DOHH2 (cell line): ENCODE measurements at regions not wholly inside any gene's neighbourhood (a gene's known extent, or its start where the extent isn't known, plus 50 kb on each side); places are given as distances from the start of the nearest gene placed in this dataset.

ENCODE experiments used
- H3F3A ChIP-seq: fragments of 200-600 bp; sonication (generic), shearing (Covaris generic); 2 replicates; pipeline ENCODE4 v1.6.0; 2016; ENCODE audit warnings: antibody characterized with exemption, mild to moderate bottlenecking; ENCODE audit not compliant: control insufficient read depth, insufficient read depth
- H3K27ac ChIP-seq: fragments of 200-600 bp; sonication (generic); 2 replicates; pipeline ENCODE4 v1.5.1; 2014; ENCODE audit warnings: low read depth, mild to moderate bottlenecking, low read length, moderate library complexity
- H3K27me3 ChIP-seq: fragments of 200-600 bp; sonication (generic); 2 replicates; pipeline ENCODE4 v1.6.1; 2014; ENCODE audit warnings: mild to moderate bottlenecking, low read length, mixed read lengths; ENCODE audit not compliant: control insufficient read depth
- H3K36me3 ChIP-seq: fragments of 200-600 bp; sonication (generic); 2 replicates; pipeline ENCODE4 v1.6.1; 2014; ENCODE audit warnings: mild to moderate bottlenecking, low read length, moderate library complexity, mixed read lengths; ENCODE audit not compliant: control insufficient read depth
- H3K4me1 ChIP-seq: fragments of 200-600 bp; sonication (generic); 2 replicates; pipeline ENCODE4 v1.6.1; 2014; ENCODE audit warnings: mild to moderate bottlenecking, low read length, mixed read lengths; ENCODE audit not compliant: control insufficient read depth
- H3K4me2 ChIP-seq: fragments of 200-600 bp; sonication (generic); 2 replicates; pipeline ENCODE4 v1.6.0; 2014; ENCODE audit warnings: mild to moderate bottlenecking, low read length, moderate library complexity
- H3K4me3 ChIP-seq: fragments of 200-600 bp; sonication (generic); 2 replicates; pipeline ENCODE4 v1.5.1; 2014; ENCODE audit warnings: mild to moderate bottlenecking, low read length, mixed read lengths
- H3K79me2 ChIP-seq: fragments of 200-600 bp; sonication (generic); 2 replicates; pipeline ENCODE4 v1.6.1; 2014; ENCODE audit warnings: mild to moderate bottlenecking, low read length, mixed read lengths; ENCODE audit not compliant: control insufficient read depth
- H3K9me2 ChIP-seq: fragments of 200-600 bp; sonication (generic); replicated peaks from 2 replicates; pipeline ENCODE4 v1.6.1; 2014; ENCODE audit warnings: mild to moderate bottlenecking, low read length, mixed read lengths; ENCODE audit not compliant: control insufficient read depth
- H3K9me3 ChIP-seq: fragments of 200-600 bp; sonication (generic); 2 replicates; pipeline ENCODE4 v1.6.1; 2014; ENCODE audit warnings: antibody characterized with exemption, low read length, mixed read lengths; ENCODE audit not compliant: control insufficient read depth, insufficient read depth
- H4K20me1 ChIP-seq: fragments of 200-600 bp; sonication (generic); 2 replicates; pipeline ENCODE4 v1.6.0; 2014; ENCODE audit warnings: low read depth, mild to moderate bottlenecking, antibody characterized with exemption, low read length, moderate library complexity; ENCODE audit not compliant: control insufficient read depth, insufficient read depth
- EZH2phosphoT487 ChIP-seq: fragments of 200-600 bp; sonication (generic); IDR thresholded peaks from 2 replicates; pipeline ENCODE4 v1.6.1; 2017; ENCODE audit warnings: borderline replicate concordance, mild to moderate bottlenecking, antibody characterized with exemption, low read length, moderate library complexity, mixed read lengths
- TF ChIP-seq, protein P1 (sequence below): fragments of 200-600 bp; sonication (generic); IDR thresholded peaks from one replicate; pipeline ENCODE4 v1.5.1; 2014; ENCODE audit warnings: antibody characterized with exemption, mild to moderate bottlenecking, low read depth, low read length; ENCODE audit not compliant: poor library complexity, severe bottlenecking

DNA sequence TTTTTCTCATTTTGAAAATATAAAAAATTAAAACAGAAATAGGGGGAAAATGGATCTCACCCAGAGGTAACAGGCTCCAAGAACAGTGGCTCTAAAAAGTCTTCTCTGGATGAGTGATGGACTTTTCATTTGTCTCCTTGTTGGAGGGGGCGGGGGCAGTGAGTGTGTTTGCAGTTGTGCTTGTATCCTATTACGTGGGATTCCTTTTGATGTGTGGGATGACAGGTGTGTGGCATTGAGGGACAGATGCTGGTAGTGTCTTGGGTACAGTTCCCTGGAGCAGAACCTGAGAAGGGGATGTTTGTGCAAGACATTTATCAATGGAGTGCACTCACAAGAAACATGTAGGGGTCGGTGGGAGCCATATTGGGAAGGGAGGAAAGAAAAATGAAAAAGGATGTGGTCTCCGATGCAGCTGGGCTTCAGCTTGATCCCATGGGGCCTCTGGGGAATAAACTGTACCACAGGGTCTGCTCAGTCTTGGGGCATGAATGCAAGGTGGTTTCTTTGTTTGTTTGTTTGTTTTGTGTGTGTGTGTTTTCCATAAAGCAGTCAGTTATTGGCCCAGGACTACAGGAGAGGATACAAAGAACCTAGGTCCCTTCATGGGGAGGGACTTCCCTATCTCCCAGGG lies 120.0 kb upstream of the SLC35G4 start:
- H3K4me1 ChIP-seq, result no peaks in the 10 kb centered on the region
- no peaks in the 10 kb centered on the region for H3K9me3 ChIP-seq
- TF ChIP-seq, protein P1, sequence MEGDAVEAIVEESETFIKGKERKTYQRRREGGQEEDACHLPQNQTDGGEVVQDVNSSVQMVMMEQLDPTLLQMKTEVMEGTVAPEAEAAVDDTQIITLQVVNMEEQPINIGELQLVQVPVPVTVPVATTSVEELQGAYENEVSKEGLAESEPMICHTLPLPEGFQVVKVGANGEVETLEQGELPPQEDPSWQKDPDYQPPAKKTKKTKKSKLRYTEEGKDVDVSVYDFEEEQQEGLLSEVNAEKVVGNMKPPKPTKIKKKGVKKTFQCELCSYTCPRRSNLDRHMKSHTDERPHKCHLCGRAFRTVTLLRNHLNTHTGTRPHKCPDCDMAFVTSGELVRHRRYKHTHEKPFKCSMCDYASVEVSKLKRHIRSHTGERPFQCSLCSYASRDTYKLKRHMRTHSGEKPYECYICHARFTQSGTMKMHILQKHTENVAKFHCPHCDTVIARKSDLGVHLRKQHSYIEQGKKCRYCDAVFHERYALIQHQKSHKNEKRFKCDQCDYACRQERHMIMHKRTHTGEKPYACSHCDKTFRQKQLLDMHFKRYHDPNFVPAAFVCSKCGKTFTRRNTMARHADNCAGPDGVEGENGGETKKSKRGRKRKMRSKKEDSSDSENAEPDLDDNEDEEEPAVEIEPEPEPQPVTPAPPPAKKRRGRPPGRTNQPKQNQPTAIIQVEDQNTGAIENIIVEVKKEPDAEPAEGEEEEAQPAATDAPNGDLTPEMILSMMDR, result no peak
- no peak for TF ChIP-seq EZH2phosphoT487
- H3K79me2 ChIP-seq, result no peaks in the 10 kb centered on the region
- H3K27ac ChIP-seq, result no peak overlapping the region
- no peaks in the 10 kb centered on the region for H3K9me2 ChIP-seq
- H3K4me3 ChIP-seq, result no peak overlapping the region
- no peaks in the 10 kb centered on the region for H4K20me1 ChIP-seq
- no peak overlapping the region for H3K4me2 ChIP-seq
- no peaks in the 10 kb centered on the region for H3K36me3 ChIP-seq
- H3F3A ChIP-seq, result no peaks in the 10 kb centered on the region
- H3K27me3 ChIP-seq, result peaks cover 3% of the 10 kb centered on the region; the same call in 1 of the 2 replicates

GRCh38 chr18:11488175-11488574 lies 121.2 kb upstream of the SLC35G4 start:
- no peaks in the 10 kb centered on the region for H3K9me2 ChIP-seq
- H3K79me2 ChIP-seq, result no peaks in the 10 kb centered on the region
- no peaks in the 10 kb centered on the region for H3K4me1 ChIP-seq
- no peaks in the 10 kb centered on the region for H3K36me3 ChIP-seq
- no peaks in the 10 kb centered on the region for H3K27me3 ChIP-seq
- no peaks in the 10 kb centered on the region for H4K20me1 ChIP-seq
- H3K4me3 ChIP-seq, result no peak overlapping the region
- TF ChIP-seq EZH2phosphoT487, result no peak
- TF ChIP-seq, protein P1, result no peak
- no peak overlapping the region for H3K4me2 ChIP-seq
- H3F3A ChIP-seq, result no peaks in the 10 kb centered on the region
- no peaks in the 10 kb centered on the region for H3K9me3 ChIP-seq
- no peak overlapping the region for H3K27ac ChIP-seq

- Histone ChIP-seq H3K36me3 (no peaks in the 10 kb centered on the region), H3K79me2 (no peaks in the 10 kb centered on the region), H3K4me2 (no peak overlapping the region), H3K4me3 (no peak overlapping the region), H3K27ac (no peak overlapping the region), H3K9me2 (no peaks in the 10 kb centered on the region), H3K9me3 (no peaks in the 10 kb centered on the region), H3K27me3 (no peaks in the 10 kb centered on the region), H4K20me1 (no peaks in the 10 kb centered on the region), H3F3A (no peaks in the 10 kb centered on the region), H3K4me1 (no peaks in the 10 kb centered on the region)
- TF ChIP-seq, protein P1, result no peak
- no peak for TF ChIP-seq EZH2phosphoT487
These were observed 122.0 kb upstream of the SLC35G4 start for GRCh38 chr18:11487390-11487789.

- Histone ChIP-seq H3K9me2 (no peaks in the 10 kb centered on the region), H3F3A (no peaks in the 10 kb centered on the region), H3K36me3 (no peaks in the 10 kb centered on the region), H3K4me2 (no peak overlapping the region), H3K4me3 (no peak overlapping the region), H3K4me1 (no peaks in the 10 kb centered on the region), H3K27ac (no peak overlapping the region), H3K9me3 (no peaks in the 10 kb centered on the region), H3K79me2 (no peaks in the 10 kb centered on the region), H4K20me1 (no peaks in the 10 kb centered on the region), H3K27me3 (no peaks in the 10 kb centered on the region)
- TF ChIP-seq, protein P1, result no peak
- TF ChIP-seq EZH2phosphoT487, result no peak
These were observed 127.1 kb upstream of the SLC35G4 start for GRCh38 chr18:11482271-11482670.
